ENCODE measurements at regions not wholly inside any gene's neighbourhood (a gene's known extent, or its start where the extent isn't known, plus 50 kb on each side); places are given as distances from the start of the nearest gene placed in this dataset.

- TF ChIP-seq CTCF (IDR thresholded peaks at IDR 0.05) (no peak), POLR2A (IDR thresholded peaks at IDR 0.05) (no peak)
Measured at GRCh38 chr7:25787336-25787735, 364.7 kb upstream of the NFE2L3 start.
